GM21786 (cell line): ENCODE measurements at regions not wholly inside any gene's neighbourhood (a gene's known extent, or its start where the extent isn't known, plus 50 kb on each side); places are given as distances from the start of the nearest gene placed in this dataset.
"Not testable (repeated sequence)": the region's sequence is repeated elsewhere in the genome, so short reads cannot be mapped to it uniquely, and the experiment has no call there.

Source experiments
- ATAC-seq: cut with Tn5 transposase; IDR thresholded peaks from one replicate; pipeline ENCODE4 v1.9.1; 2021; ENCODE audit not compliant: unreplicated experiment

- no peak for ATAC-seq
Observed at GRCh38 chr4:4670869-4671268, 129.0 kb upstream of the STX18 start.

- no peak for ATAC-seq
Observed at GRCh38 chr4:4668355-4669210, 126.7 kb upstream of the STX18 start.

DNA sequence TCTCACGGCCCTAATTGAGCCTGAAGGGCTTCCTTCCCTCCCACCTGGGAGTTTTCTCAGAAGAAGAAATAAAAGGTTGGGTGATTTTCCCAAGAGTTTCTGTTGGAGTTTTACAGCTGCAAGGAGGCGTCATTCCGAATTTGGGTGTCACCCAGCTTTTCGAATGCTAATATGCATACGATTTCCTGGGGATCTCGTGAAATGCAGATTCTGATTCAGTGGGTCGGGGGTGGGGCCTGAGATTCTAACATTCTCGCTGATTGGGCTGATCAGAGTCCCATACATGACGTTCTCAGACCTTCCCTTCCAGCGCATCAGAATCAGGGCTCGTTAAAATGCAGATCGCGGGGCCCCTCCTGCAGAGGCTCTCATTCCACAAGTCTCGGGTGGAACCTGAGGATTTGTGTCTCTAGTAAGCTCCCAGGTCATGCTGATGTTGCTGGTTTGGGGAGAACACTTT lies 125.8 kb upstream of the STX18 start:
- ATAC-seq = no peak

- no peak for ATAC-seq
Observed at GRCh38 chr4:4666693-4667621, 125.1 kb upstream of the STX18 start.

GRCh38 chr4:4666187-4666586 lies 124.3 kb upstream of the STX18 start:
- no peak for ATAC-seq

DNA sequence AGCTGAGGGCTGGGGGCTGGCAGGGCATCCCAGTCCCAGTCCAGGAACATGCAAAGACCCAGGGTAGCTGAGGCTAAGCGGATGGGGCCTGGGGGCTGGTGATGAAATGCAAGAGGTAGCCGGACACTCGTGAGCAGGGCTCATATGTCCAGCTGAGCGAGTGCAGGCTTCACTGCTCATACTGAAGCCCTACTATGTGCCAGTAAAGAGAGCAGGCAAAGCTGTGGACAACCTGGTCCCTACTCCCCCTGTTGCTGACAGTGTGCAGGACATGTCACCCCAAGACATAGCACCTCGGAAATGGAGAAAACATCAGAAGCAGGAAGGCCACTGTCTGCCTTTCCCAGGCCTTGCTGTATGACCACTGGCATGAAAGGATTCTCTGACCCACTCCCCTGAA lies 122.4 kb upstream of the STX18 start:
- ATAC-seq = no peak

GRCh38 chr4:4663028-4663427 lies 121.2 kb upstream of the STX18 start:
- ATAC-seq = no peak

- no peak for ATAC-seq
Observed at GRCh38 chr4:4662230-4662629, 120.4 kb upstream of the STX18 start.

DNA sequence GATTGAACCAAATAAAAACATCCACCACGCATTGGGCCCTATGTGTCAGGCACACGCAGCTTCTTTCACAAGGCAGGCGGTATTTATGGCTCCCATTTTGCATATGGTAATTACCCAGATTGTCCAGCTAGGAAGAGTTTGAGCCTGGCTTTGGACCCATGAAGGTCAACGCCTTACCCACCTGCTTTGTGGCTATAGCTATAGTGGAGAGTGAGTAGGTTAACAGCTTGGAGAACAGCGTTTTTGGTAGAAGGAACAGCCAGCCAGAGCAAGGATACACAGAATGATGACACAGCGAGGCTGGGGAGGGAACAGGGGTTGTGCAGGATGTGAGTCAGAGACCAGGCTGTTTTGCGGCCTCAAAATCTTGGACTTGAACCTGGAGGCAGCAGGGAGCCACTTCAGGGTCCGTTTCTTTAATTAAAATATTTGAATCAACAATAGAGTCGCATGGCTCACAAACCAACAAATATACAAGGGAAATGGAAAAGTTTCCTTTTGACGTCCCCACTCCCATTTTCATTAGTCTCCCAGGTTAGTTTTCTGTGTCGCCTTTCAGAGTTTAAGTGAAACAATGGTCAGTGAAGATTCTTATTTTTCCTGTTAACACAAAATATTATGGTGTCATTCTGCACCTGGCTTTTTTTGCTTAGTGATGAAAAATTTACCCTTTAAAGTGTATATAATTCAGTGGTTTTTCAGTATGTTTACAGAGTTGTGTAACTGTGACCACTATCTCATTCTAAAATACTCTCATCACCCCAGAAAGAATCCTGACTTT lies 118.2 kb upstream of the STX18 start:
- no peak for ATAC-seq

- ATAC-seq = no peak
Observed at GRCh38 chr4:4658052-4658451, 116.2 kb upstream of the STX18 start.

DNA sequence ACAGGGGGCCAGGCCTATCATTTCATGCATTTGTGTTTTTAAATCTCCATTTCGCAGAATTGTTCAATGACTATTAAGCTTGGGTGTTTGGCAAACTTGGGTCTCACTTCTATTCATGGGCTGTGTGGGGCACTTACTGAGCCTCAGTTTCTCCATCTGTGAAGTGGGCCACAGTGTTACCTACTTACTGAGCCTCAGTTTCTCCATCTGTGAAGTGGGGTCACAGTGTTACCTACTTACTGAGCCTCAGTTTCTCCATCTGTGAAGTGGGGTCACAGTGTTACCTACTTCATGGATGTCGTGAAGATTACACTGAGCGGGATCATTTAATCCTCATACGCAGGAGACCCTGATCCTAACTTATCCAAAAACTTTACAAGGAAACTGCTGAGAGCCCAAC lies 115.1 kb upstream of the STX18 start:
- ATAC-seq = no peak

DNA sequence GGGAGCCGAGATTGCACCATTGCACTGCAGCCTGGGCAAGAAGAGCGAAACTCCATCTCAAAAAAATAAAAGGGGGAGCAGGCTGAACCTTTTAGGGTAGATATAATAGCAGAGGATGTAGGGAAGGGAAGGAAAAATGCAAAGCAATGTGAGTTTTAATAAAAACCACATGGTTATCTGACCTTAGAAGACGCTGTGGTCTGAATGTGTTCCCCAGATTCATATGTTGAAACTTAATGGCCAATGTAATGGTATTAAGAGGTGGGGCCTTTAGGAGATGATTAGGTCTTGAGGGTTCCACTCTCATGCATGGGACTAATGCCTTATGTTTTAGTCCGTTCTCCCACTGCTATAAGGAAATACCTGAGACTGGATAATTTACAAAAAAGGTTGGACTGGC lies 114.1 kb upstream of the STX18 start:
- ATAC-seq = no peak

GRCh38 chr4:4655011-4655410 lies 113.2 kb upstream of the STX18 start:
- ATAC-seq = no peak

DNA sequence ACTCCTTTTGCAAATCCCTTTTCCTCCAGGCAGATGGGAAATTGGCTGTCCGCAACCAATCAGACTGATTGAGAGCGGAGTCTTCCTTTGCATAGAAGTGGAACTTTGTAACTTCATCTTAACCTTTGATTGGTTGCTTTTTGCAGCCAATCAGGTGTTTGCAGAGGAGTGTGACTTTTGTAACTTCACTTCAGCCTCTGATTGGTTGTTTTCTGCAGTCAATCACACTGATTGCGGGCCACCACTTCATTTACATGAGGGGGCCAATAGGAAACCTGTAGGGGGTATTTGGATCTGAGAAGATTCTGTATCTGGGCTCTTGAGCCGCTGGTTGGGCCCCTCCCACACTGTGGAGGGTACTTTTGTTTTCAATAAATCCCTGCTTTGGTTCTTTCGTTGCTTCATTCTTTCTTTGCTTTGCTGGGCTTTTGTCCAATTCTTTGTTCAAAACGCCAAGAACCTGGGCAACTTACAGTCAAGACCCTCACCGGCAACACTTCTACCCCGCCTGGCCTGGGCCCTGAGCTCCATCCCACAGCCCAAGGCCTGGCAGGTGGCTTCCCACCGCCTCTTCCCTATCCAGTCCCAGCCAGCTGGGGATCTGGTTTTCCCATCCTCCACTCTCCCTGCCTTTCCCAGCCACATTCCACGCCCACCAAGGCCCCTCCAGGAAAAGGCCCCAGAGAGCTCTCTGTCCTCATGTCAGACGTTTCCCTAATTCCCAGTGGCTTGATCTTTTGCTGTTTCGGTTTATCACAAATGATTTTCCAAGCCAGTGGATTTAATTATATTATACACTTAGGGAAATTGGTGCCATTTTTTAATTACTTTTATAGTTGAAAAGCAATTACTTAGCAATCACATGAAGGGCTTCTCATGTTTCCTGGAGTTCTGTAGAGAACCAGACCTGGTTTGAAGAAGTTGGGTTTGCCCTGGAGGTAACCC lies 110.2 kb upstream of the STX18 start:
- no peak for ATAC-seq

DNA sequence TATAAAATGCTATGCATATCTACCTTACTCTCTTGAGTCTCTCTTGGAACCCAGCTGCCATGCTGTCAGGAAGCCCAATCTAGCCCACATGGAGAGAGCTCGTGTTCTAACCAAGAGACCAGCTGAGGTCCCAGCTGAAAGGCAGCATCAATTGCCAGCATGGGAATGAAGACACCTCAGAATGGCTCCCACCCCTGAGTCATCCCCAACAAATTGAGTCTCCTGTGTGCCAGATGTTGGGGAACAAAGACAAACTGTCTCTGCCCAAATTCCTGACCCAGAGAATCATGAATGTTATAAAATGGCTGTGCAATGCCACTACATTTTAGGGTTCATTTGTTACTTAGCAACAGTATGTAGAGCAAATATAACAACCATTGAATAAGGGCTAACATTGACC lies 105.2 kb upstream of the STX18 start:
- ATAC-seq = no peak

DNA sequence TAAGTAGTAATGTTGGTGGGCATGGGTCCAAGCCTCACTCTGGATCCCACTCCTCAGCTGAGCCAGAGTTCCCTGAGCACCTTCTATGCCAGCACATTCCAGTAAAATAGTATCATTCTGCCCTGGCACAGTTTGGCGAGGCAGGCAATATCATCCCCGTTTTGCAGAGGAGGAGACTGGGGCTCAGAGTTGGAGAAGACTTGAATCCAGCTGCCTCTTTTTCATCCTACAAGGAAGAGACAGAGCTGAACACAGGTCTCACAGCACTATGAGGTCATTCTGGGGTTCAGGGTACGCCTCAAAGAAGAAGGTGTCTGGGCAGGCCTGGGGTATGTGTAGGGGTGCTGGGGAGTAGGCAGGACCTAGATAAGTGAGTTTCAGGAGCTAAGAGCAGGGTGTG lies 103.9 kb upstream of the STX18 start:
- no peak for ATAC-seq

- not testable (repeated sequence) for ATAC-seq
Observed at GRCh38 chr4:4644277-4644676, 102.4 kb upstream of the STX18 start.

DNA sequence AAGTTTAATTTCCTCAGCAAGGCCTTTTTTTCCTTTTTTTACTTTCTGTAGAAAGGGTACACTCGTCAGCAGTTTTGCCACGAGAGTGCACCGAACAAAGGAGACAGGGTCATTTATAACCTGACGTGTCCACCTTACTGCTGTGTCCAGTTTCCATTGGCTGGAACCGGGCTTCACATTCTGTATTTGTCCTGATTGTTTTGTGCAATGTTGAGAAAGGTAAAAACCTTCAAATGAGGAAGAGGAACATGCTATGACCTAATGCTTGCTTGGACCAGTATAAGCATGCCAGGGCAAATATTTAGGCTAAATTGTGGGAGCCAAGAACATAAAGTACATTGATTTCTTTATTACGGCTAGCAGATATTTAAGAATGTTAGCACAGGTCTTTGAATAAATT lies 101.9 kb upstream of the STX18 start:
- ATAC-seq = not testable (repeated sequence)

DNA sequence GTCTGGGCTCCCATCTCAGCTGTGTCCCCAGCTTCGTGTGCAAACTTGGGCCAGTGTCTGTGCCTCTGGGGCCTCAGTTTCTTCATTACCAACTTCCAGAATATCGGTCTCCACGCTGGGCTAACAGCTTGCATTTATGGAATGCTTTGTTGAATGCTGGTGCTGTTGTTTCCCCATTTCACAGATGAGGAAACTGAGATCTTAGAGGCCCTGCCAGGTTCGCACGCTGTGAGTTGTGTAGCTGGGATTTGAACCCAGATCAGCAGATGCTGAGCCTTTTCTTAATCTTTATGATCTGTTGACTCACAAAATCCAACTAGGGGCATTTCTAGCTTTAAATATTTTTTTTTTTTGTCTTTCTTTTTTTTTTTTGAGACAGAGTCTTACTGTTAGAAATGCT lies 101.5 kb upstream of the STX18 start:
- ATAC-seq = no peak

GRCh38 chr4:4642496-4643000 lies 100.7 kb upstream of the STX18 start:
- no peak for ATAC-seq
